AML-193 (cell line): ENCODE measurements at regions not wholly inside any gene's neighbourhood (a gene's known extent, or its start where the extent isn't known, plus 50 kb on each side); places are given as distances from the start of the nearest gene placed in this dataset.

Experiments
- DNase-seq, 2 experiments: peaks; one replicate each; lab custom pipeline; 2025; lab: John Stamatoyannopoulos, UW

- DNase-seq: no peak
Measured at GRCh38 chr21:38151021-38151645, 105.7 kb upstream of the KCNJ15 start.

DNA sequence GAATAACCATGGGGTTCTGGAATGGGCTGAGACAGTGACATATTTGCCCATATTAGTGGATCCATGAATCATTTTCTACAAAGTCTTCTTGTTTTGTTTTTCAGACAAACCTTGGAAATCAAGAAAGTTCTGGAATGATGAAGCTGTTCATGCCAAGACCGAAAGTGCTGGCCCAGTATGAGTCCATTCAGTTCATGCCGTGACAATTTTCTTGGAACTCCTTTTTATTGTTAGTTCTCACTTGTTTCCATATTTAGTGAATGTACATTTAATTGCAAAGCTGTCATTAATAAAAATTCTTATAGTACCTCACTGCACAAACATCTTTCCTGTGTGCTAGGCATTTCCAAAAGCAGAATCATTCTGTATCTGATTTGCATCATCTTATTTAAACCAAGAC is 100.6 kb upstream of the KCNJ15 start:
- no peak for DNase-seq

DNA sequence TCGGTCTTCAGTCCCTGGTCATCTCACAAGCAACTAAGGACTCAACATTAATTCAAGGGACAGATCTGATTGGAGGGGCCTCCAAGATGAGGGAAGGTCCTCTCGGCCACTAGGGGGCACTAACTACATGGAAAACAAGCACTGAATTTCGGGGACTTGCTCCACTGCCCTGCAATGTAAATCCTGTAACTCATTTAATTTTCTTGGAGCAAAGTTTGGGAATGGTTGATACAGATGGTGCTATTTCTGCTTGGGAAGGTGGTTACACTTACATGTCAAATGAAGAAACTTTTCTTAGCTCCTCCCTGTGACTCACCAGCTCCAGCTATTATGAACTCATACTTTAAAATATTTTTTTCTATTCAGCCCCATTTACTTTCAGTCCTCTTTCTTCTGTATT is 97.4 kb upstream of the KCNJ15 start:
- peak; percentile 39 to 59 for DNase-seq

DNA sequence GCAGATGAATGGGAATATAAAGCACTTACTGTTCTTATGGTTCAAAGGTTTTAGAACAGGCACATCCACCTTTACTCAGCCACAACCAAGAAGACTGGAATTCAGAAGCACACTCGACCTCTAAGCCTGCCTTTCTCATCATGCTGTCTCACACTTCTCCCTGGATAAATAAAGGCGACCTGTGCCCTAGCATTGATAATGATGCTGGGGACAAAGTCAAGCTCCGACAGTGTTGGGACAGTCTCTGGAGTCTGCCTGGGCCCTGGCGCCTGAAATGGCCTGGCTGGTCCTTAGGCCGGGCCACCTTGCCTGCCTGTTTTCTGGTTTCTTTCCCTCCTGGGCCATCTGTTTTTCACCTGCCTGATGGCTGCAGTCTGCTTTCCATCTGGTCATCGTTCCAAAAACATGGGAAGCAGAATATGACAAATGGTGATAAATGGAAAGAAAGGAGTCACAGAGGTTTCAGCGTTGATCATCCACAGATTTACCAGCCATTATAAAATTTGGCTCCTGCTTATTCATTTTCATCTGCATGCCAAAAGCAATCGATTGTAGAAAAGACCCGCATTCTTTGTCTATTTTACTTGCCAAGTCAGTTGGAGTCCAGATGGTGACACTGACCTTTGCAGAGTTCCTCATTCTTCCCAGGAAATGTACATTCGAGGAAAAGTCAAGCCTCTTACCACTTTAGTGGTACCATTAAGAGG is 91.2 kb upstream of the KCNJ15 start:
- DNase-seq: no peak

DNA sequence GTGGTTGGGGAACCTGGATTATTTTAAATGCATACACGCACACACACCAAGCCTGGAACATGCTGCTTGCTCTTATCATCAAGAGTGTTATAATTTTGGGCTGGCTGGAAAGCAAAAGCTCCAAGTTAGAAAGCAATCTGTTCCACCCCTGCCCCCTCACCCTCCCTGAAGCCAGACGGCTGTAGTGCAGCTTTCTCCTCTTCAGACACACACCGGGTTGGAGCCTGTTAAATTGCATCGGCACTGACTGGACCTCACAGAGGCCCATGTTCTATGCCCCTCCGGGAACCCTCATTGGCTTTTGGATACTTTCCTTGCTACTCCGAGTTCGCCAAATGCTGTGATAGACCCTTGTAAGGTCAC is 90.6 kb upstream of the KCNJ15 start:
- DNase-seq: no peak

DNA sequence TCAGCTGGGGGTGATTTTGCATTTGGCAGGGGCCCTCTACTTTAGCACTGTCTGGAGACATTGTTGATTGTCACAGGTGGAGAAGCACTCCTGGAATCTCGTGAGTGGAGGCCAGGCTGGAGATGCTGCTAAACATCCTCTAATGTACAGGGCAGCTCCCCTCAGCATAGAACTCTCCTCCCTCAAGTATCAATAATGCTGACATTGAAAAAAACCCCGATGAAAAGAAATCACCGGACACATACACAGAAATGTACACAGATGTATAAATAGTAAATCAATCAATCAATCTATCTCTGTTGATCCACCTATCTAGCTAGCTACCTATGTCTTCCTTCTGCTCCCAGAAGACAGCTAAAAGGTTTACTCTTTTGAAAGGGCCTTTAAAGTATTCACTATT is 89.4 kb upstream of the KCNJ15 start:
- DNase-seq: no peak

- no peak for DNase-seq
Measured at GRCh38 chr21:38170283-38170682, 86.5 kb upstream of the KCNJ15 start.

DNA sequence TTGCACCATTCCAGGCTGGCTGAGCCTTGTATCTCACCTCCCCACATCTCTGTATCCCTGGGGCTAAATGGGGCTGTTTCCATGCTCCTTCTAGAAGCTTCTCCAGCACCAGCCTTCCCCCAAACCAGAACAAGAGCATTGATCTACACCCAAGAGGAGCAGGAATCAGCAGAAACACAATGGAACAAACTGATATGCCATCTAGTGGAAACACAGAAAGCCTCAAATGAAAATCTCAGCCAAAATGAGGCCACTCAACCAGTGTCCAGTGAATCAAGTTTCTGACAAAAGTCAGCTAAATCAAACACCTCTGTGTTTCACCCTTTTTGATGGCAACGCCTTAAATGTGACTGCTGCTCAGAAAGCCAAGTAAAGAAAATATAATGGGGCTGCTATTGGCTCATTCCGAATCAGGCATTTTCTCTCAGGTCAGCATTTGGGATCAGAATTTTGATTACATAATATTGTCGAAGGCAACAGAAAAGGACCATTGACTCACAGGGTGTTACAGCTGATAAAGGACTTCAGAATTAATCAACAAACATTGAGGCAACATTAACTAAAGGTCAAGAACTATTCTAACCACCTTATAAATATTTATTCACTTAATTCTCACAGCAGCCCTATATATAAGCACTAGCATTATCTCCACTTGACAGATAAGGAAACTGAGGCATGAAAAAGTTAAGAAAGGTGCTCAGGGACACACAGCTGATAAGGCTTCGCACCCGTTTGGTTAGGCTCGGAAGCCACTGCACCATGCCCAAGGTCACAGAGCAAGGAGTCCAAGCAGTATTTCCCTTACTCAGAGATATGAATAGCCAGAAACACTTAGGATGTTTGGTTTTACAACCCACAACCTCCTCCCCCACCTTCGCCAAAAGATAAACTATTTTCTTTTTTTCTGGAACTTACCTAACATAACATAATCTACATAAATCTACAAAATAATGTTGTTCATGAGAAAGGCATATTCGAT is 85.8 kb upstream of the KCNJ15 start:
- no peak for DNase-seq

DNA sequence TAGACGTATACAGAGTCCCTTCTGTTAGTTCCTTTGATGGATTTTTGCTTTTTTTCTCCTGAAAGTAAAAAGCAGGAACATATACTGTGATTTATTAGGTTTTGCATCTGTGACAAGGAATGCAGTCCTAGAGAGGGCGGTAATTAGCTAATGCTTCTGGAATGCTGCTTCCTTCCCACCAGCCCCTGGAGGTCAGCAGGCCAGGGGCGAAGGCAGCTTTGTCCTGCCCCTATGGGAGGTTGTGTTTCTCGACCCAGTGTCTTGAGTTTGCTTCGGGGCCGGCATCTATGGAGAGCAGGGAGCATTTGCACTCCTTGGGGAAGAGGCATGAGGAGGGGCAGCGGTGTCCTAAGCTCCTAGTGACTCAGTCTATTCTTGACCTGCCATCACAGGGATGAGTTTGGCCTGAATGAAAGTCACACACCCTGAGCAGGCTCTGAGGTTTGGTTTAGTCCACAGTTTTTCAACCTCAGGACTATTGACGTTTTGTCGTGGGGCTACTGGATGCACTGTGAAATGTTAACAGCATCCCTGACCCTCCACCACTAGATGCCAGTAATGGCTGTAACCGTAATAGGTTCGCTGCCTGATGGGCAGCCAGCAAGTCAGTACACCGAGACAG is 85.0 kb upstream of the KCNJ15 start:
- no peak for DNase-seq

DNA sequence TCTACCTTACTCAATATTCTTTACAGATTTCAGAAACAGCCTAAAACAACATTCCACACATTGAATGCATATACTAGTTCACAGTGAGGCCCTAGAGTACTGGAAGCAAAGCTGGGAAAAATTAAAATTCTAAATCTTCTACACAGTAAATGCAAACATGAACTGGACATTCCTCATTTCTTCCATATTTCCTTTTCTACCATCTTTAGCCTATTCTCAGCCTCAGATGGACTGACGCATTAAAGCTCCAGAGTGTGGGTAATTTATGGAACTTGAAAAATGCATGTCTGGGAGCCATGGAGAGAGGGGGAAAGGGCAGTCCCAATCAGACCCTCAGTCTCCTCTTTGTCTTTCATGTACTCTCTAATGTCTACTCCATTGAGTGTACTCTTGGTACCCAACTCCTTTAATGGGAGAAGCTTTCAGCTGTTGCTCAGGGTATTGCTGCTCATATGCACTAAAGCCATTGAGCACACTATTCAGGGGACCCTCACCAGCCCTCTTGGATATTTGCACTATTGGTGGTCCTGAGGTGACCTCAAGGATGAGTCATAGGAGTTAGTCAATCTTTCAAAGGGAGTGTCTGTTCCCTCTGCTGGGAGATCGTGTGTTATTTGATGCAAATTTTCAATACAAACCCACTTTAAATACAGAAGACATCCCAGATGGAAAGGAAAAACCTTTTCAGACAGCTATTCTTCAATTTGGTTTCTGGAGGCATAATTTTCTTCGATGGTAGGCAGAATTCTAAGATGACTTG is 83.3 kb upstream of the KCNJ15 start:
- DNase-seq: no peak

DNA sequence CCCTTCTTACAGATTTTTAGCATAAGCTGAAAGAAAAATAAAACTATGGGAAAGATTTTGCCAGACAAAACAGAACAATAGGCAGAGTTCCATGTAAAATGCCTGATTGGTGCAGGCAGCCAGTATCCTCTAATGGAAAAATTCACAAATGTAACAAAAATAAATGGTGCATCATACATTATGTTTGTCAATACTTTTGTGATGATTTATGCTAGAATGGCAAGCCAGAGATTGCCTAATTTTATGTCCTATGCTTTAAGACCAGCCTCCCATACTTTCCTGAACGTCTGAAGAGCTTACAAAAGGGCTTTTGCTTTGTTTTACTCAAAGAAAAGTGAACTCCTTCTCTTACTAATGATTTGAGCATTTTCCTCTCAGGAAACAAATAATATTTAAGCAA is 81.5 kb upstream of the KCNJ15 start:
- DNase-seq: no peak

- DNase-seq: no peak
Measured at GRCh38 chr21:38177919-38178652, 78.7 kb upstream of the KCNJ15 start.

- no peak for DNase-seq
Measured at GRCh38 chr21:38178653-38179470, 77.9 kb upstream of the KCNJ15 start.

DNA sequence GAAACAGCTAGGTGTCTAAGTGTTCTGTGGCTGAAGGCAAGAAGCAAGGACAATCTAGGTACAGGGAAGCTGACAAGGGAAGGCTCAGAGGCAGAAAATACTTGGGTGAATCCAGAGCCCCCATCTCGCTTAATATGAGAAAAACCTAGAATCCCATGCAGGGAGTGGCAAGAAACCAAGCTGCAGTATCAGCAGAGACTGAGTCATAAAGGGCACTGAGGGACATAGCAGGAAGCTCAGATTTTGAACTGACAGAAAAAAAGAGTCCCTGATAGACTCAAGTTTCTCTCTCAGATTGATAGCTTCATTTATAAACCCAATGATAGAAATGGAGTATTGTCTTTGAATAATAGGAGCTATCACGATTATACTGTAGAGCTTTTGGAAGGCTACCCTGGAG is 77.3 kb upstream of the KCNJ15 start:
- no peak for DNase-seq

DNA sequence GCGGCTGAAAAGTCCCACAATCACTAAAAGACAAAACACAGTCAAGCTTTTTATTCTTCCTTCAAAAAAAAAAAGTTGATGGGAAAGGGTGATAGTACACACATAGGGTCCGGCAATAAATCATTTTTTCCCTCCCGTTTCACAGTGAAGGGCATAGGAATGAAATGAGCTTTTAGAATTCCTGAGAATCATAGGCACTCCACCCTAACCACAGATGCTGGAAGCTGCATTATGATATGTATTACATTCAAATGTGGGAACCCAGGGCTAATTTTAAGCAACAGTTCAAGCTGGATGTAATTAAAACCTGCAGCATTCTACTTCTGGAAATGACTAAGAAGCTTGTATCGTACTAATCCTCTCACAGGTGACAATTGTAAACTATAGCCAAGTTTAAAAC is 75.7 kb upstream of the KCNJ15 start:
- no peak for DNase-seq

DNA sequence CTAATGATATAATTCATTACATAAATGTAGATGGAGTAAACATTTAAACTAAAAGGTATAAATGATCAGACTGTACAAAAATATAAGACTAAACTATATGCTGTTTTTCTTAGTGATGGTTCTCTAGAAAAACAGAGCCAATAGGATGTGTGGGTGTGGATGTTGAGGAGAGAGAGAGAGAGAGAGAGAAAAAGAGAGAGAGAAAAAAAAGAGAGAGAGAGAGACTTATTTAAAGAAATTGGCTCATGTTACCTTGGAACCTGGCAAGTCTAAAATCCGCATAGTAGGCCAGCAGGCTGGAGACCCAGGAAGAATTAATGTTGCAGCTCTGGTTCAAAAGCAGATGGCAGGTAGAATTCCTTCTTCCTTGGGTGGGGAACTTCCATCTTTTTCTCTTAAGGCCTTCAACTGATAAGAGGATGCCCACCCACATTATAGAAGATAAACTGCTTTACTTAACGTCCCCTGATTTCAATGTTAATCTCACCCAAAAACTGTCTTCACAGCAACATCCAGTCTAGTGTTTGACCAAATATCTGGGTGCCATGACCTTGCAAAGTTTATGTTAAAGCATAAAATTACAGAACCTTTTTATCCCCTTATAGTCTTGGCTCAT is 74.3 kb upstream of the KCNJ15 start:
- no peak for DNase-seq

GRCh38 chr21:38183961-38184360 is 72.8 kb upstream of the KCNJ15 start:
- DNase-seq: no peak

- no peak for DNase-seq
Measured at GRCh38 chr21:38186661-38187270, 70.0 kb upstream of the KCNJ15 start.

GRCh38 chr21:38188037-38188436 is 68.8 kb upstream of the KCNJ15 start:
- no peak for DNase-seq
